HAP-1 (cell line): ENCODE measurements at regions not wholly inside any gene's neighbourhood (a gene's known extent, or its start where the extent isn't known, plus 50 kb on each side); places are given as distances from the start of the nearest gene placed in this dataset.
A peak's percentile ranks its signal among the peaks of the same experiment; 100 is the strongest.

ENCODE experiments used
- DNase-seq, 2 experiments: peaks; one replicate each; pipeline ENCODE4 v3.0.0-alpha.2; 2016 to 2020; ENCODE audit warnings: low spot score in 2 of 2
- H3K27me3 ChIP-seq: fragments of 250-450 bp; sonication (Bioruptor Pico); 2 replicates; pipeline ENCODE4 v1.5.1; 2020; ENCODE audit warnings: low read depth, mild to moderate bottlenecking, moderate library complexity
- H3K36me3 ChIP-seq: fragments of 250-450 bp; sonication (Bioruptor Pico); replicated peaks from 2 replicates; pipeline ENCODE4 v1.5.1; 2020; ENCODE audit warnings: mild to moderate bottlenecking
- H3K4me1 ChIP-seq: fragments of 250-450 bp; sonication (Bioruptor Pico); 2 replicates; pipeline ENCODE4 v1.5.1; 2020; ENCODE audit warnings: mild to moderate bottlenecking
- H3K4me3 ChIP-seq: fragments of 250-450 bp; sonication (Bioruptor Pico); 2 replicates; pipeline ENCODE4 v1.5.1; 2020; ENCODE audit warnings: mild to moderate bottlenecking, moderate library complexity
- H3K9me3 ChIP-seq: fragments of 250-450 bp; sonication (Bioruptor Pico); 2 replicates; pipeline ENCODE4 v1.5.1; 2020; ENCODE audit warnings: mild to moderate bottlenecking, moderate library complexity
- in situ Hi-C: fragments of 300-500 bp; cut with MboI; formaldehyde crosslinking; loops from 3 replicates; pipeline ENCODE4 v1.14.3; 2020; ENCODE audit warnings: low sequenced_read_pairs, inconsistent platforms, mixed read lengths

GRCh38 chr4:164438321-164438720 is 315.6 kb upstream of the SMIM31 start:
- no peaks in the 10 kb centered on the region for H3K27me3 ChIP-seq
- no peak overlapping the region for H3K4me3 ChIP-seq
- no peaks in the 10 kb centered on the region for H3K4me1 ChIP-seq
- H3K36me3 ChIP-seq = no peaks in the 10 kb centered on the region
- H3K9me3 ChIP-seq = no peaks in the 10 kb centered on the region
- in situ Hi-C loops = no loop called here
- no peak for DNase-seq

- DNase-seq = no peak
These were observed 314.9 kb upstream of the SMIM31 start for GRCh38 chr4:164439037-164439436.

GRCh38 chr4:164440199-164440598 is 313.7 kb upstream of the SMIM31 start:
- DNase-seq = no peak
- no peaks in the 10 kb centered on the region for H3K36me3 ChIP-seq
- in situ Hi-C loops = no loop called here
- no peak overlapping the region for H3K4me3 ChIP-seq
- H3K27me3 ChIP-seq = no peaks in the 10 kb centered on the region
- H3K9me3 ChIP-seq = no peaks in the 10 kb centered on the region
- peaks cover 3% of the 10 kb centered on the region; the same call in 1 of the 2 replicates for H3K4me1 ChIP-seq

More at GRCh38 chr4:164439037-164439436, 314.9 kb upstream of the SMIM31 start:
- H3K9me3 ChIP-seq = no peaks in the 10 kb centered on the region
- no peaks in the 10 kb centered on the region for H3K4me1 ChIP-seq
- H3K4me3 ChIP-seq = no peak overlapping the region
- in situ Hi-C loops = no loop called here
- H3K36me3 ChIP-seq = no peaks in the 10 kb centered on the region
- no peaks in the 10 kb centered on the region for H3K27me3 ChIP-seq

GRCh38 chr4:164441109-164441508 is 312.8 kb upstream of the SMIM31 start:
- H3K27me3 ChIP-seq = no peaks in the 10 kb centered on the region
- H3K9me3 ChIP-seq = no peaks in the 10 kb centered on the region
- no peak for DNase-seq
- no peaks in the 10 kb centered on the region for H3K36me3 ChIP-seq
- H3K4me1 ChIP-seq = peaks cover 3% of the 10 kb centered on the region; the same call in 1 of the 2 replicates
- in situ Hi-C loops = no loop called here
- H3K4me3 ChIP-seq = no peak overlapping the region

DNA sequence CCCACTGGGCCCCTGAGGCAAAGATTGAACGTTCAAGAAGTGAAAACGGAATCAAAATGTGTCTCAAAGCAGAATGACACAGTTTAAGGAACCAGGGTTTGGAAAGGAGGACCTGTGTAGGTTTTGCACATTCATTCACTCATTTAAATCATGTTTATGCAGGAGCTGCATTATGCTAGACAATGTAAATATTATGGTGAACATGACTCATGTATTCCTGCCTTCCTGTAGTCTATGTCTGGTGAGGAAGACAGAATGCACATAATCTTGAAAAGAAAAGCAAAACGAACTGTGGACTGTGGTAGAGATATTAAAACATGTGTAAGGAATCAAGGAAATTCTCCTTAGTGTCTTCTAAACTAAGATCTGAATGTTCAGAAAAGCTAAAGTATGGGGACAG is 311.8 kb upstream of the SMIM31 start:
- in situ Hi-C loops = no loop called here

GRCh38 chr4:164446516-164446915 is 307.4 kb upstream of the SMIM31 start:
- Histone ChIP-seq H3K9me3 (no peaks in the 10 kb centered on the region), H3K36me3 (no peaks in the 10 kb centered on the region), H3K27me3 (no peaks in the 10 kb centered on the region), H3K4me1 (peaks cover 3% of the 10 kb centered on the region; the same call in 1 of the 2 replicates), H3K4me3 (no peak overlapping the region)
- no peak for DNase-seq
- in situ Hi-C loops = no loop called here

More for the DNA sequence above, 311.8 kb upstream of the SMIM31 start:
- Histone ChIP-seq H3K27me3 (no peaks in the 10 kb centered on the region), H3K4me1 (peaks cover 3% of the 10 kb centered on the region; the same call in 1 of the 2 replicates), H3K4me3 (no peak overlapping the region), H3K9me3 (no peaks in the 10 kb centered on the region), H3K36me3 (no peaks in the 10 kb centered on the region)
- DNase-seq = no peak

- H3K4me3 ChIP-seq = no peak overlapping the region
- in situ Hi-C loops = no loop called here
These were observed 292.0 kb upstream of the SMIM31 start for GRCh38 chr4:164461901-164462300.

DNA sequence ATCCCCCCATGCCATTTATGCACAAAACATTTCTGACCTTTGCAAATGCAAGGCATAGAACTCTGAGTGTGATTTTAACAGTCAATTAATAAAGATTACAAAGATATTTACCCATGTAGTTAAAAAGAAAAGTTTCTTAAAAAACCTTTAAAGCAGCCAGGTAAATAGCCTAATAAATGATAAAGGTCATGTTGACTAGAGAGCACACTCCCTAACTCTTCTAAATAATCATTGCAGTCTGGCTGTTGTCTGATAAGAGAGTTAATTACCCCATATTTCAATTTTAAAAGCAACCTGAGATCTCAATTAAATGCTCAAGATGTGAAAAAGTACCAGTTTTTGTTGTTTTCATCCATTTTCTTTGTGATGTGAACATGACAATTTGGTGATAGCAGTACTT is 291.5 kb upstream of the SMIM31 start:
- H3K36me3 ChIP-seq = no peaks in the 10 kb centered on the region
- in situ Hi-C loops = no loop called here
- no peaks in the 10 kb centered on the region for H3K27me3 ChIP-seq
- H3K4me1 ChIP-seq = no peaks in the 10 kb centered on the region
- no peaks in the 10 kb centered on the region for H3K9me3 ChIP-seq
- DNase-seq = no peak
- H3K4me3 ChIP-seq = no peak overlapping the region

More at GRCh38 chr4:164461901-164462300, 292.0 kb upstream of the SMIM31 start:
- no peaks in the 10 kb centered on the region for H3K4me1 ChIP-seq
- H3K27me3 ChIP-seq = no peaks in the 10 kb centered on the region
- DNase-seq = no peak
- no peaks in the 10 kb centered on the region for H3K9me3 ChIP-seq
- H3K36me3 ChIP-seq = no peaks in the 10 kb centered on the region

GRCh38 chr4:164464313-164464712 is 289.6 kb upstream of the SMIM31 start:
- no peak overlapping the region for H3K4me3 ChIP-seq
- in situ Hi-C loops = no loop called here
- no peaks in the 10 kb centered on the region for H3K36me3 ChIP-seq
- no peak for DNase-seq
- H3K27me3 ChIP-seq = no peaks in the 10 kb centered on the region
- no peaks in the 10 kb centered on the region for H3K4me1 ChIP-seq
- H3K9me3 ChIP-seq = no peaks in the 10 kb centered on the region

DNA sequence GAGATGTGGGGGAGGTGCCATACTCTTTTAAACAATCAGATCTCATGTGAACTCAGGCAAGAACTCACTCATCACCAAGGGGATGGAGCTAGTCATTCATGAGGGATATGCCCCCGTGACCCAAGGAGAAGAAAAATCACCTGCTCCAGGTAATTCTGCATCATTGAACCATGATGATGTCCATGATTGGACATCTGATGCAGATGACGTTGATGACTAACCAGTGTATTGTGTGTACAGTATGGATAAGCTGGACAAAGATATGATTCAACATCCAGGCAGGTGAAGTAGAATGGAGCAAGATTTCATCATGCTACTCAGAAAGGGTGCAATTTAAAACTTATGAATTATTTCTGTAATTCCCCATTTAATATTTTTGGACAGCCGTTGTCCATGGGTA is 286.4 kb upstream of the SMIM31 start:
- Histone ChIP-seq H3K4me3 (no peak overlapping the region), H3K4me1 (no peaks in the 10 kb centered on the region), H3K9me3 (no peaks in the 10 kb centered on the region), H3K27me3 (no peaks in the 10 kb centered on the region), H3K36me3 (no peaks in the 10 kb centered on the region)
- in situ Hi-C loops = no loop called here
- DNase-seq = no peak

DNA sequence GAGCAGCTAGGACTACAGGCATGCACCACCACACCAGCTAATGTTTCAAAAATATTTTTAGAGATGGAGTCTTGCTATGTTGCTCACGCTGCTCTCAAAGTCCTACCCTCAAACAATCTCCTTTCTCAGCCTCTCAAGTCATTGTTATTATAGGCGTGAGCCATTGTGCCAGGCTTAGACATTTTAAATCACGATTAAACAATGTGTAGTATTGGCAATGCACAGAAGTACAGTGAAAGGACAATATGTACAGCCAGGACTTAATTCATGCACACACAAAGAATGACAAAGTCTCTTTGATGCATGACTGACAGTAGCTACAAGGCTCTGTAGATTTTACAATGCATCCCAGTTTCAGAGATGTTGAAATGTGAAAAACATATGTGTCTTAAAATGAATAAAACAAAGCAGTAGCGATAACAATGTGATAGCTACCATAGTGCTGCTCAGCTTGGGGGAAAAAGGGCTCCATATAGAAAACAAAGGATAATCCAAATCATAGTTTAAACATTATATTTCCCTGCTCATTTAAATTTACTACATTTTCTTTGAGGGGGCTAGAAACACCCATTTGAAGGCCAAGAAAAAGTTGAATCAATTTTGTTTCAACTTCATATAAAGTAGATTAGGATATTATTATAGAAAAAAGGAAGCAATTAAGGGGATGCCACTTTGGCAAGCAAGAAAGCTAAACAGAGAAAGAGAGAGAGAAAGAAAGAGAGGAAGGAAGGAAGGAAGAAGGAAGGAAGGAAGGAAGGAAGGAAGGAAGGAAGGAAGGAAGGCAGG is 272.4 kb upstream of the SMIM31 start:
- Histone ChIP-seq H3K36me3 (no peaks in the 10 kb centered on the region), H3K4me1 (peaks cover 27% of the 10 kb centered on the region), H3K27me3 (no peaks in the 10 kb centered on the region), H3K9me3 (no peaks in the 10 kb centered on the region), H3K4me3 (no peak overlapping the region)
- in situ Hi-C loops = no loop called here
- DNase-seq = peak; percentile 51 to 93

GRCh38 chr4:164482092-164482404 is 271.9 kb upstream of the SMIM31 start:
- DNase-seq = no peak
- H3K27me3 ChIP-seq = no peaks in the 10 kb centered on the region
- 0 out of 2 replicates have a peak, but pooled peaks cover 2% of the 10 kb centered on the region for H3K9me3 ChIP-seq
- in situ Hi-C loops = no loop called here
- H3K4me1 ChIP-seq = peaks cover 27% of the 10 kb centered on the region
- H3K4me3 ChIP-seq = no peak overlapping the region
- H3K36me3 ChIP-seq = no peaks in the 10 kb centered on the region

GRCh38 chr4:164482758-164483157 is 271.2 kb upstream of the SMIM31 start:
- H3K27me3 ChIP-seq = no peaks in the 10 kb centered on the region
- no peaks in the 10 kb centered on the region for H3K36me3 ChIP-seq
- 0 out of 2 replicates have a peak, but pooled peaks cover 2% of the 10 kb centered on the region for H3K9me3 ChIP-seq
- no peak overlapping the region for H3K4me3 ChIP-seq
- in situ Hi-C loops = no loop called here
- no peak for DNase-seq
- peaks cover 27% of the 10 kb centered on the region for H3K4me1 ChIP-seq

DNA sequence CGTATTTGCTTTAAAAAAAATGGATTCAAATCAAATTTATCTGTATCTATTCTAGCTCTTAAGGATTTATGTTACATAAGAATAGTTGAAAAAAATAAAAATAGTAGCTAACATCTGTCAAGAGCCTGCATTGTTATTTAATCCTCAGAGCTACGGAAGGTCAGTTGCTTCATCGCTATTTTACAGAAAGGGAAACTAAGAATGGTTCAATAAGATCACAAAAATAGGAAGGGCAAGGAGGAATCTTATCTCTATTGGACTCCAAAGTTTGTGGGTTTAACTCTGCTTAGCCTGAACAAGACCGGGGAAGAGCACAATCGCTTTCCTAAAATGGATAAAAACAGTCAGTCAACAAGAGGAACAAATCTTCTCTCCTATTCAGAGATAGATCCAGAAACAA is 270.2 kb upstream of the SMIM31 start:
- peaks cover 27% of the 10 kb centered on the region for H3K4me1 ChIP-seq
- no peaks in the 10 kb centered on the region for H3K27me3 ChIP-seq
- in situ Hi-C loops = no loop called here
- H3K9me3 ChIP-seq = 0 out of 2 replicates have a peak, but pooled peaks cover 2% of the 10 kb centered on the region
- no peaks in the 10 kb centered on the region for H3K36me3 ChIP-seq
- no peak overlapping the region for H3K4me3 ChIP-seq
- no peak for DNase-seq
